Liver (tissue), 3 donors: ENCODE measurements at regions not wholly inside any gene's neighbourhood (a gene's known extent, or its start where the extent isn't known, plus 50 kb on each side); places are given as distances from the start of the nearest gene placed in this dataset.

Source experiments
- CTCF ChIP-seq: fragments of 150-350 bp; IDR thresholded peaks from 2 replicates; pipeline ENCODE4 v1.5.1; 2017; ENCODE audit warnings: improper control_type of control experiment, low read depth, low read length; ENCODE audit not compliant: missing input control
- MAX ChIP-seq: IDR thresholded peaks from 2 replicates; pipeline ENCODE4 v1.6.1; 2016; ENCODE audit warnings: antibody characterized with exemption
- RAD21 ChIP-seq, 2 donors: IDR thresholded peaks; 2 replicates each; pipeline ENCODE4 v1.6.1; 2016; ENCODE audit warnings: antibody characterized with exemption in 2 of 2, mild to moderate bottlenecking in 2 of 2
- RXRA ChIP-seq, 2 donors: IDR thresholded peaks; 2 replicates each; pipeline ENCODE4 v1.6.1; 2017 to 2018; ENCODE audit warnings: antibody characterized with exemption in 2 of 2, mild to moderate bottlenecking in 1 of 2
- donor health status: healthy.
- donor health status: healthy.

GRCh38 chr2:15772681-15773080 is 167.7 kb upstream of the MYCN start:
- TF ChIP-seq CTCF (no peak), RXRA (IDR thresholded peaks at IDR 0.05) (no peak), MAX (no peak), RAD21 (IDR thresholded peaks at IDR 0.05) (no peak)
